Left hindlimb (tissue), 1 donor: ENCODE measurements at regions not wholly inside any gene's neighbourhood (a gene's known extent, or its start where the extent isn't known, plus 50 kb on each side); places are given as distances from the start of the nearest gene placed in this dataset.

ENCODE experiments used
- DNase-seq: peaks from one replicate; pipeline ENCODE4 v3.0.0-alpha.2; 2018

- no peak for DNase-seq
Measured at GRCh38 chr5:155929112-155929511, 397.9 kb upstream of the SGCD start.

- no peak for DNase-seq
Measured at GRCh38 chr5:155934964-155935363, 392.0 kb upstream of the SGCD start.

GRCh38 chr5:155935723-155936122 lies 391.2 kb upstream of the SGCD start:
- no peak for DNase-seq

GRCh38 chr5:155936520-155937406 lies 390.2 kb upstream of the SGCD start:
- DNase-seq = peak; percentile 29

- no peak for DNase-seq
Measured at GRCh38 chr5:155938051-155938450, 388.9 kb upstream of the SGCD start.

GRCh38 chr5:155941340-155941739 lies 385.6 kb upstream of the SGCD start:
- no peak for DNase-seq

- DNase-seq = peak; percentile 63
Measured at GRCh38 chr5:155943516-155944407, 383.2 kb upstream of the SGCD start.

GRCh38 chr5:155947394-155948062 lies 379.4 kb upstream of the SGCD start:
- DNase-seq = no peak

GRCh38 chr5:155948576-155948975 lies 378.4 kb upstream of the SGCD start:
- no peak for DNase-seq

- DNase-seq = no peak
Measured at GRCh38 chr5:155952486-155953089, 374.4 kb upstream of the SGCD start.

GRCh38 chr5:155953335-155953734 lies 373.6 kb upstream of the SGCD start:
- DNase-seq = no peak

GRCh38 chr5:155954701-155955445 lies 372.1 kb upstream of the SGCD start:
- DNase-seq = peak; percentile 44

- no peak for DNase-seq
Measured at GRCh38 chr5:155957884-155958283, 369.1 kb upstream of the SGCD start.

- DNase-seq = no peak
Measured at GRCh38 chr5:155959082-155959481, 367.9 kb upstream of the SGCD start.

GRCh38 chr5:155960177-155960576 lies 366.8 kb upstream of the SGCD start:
- no peak for DNase-seq

GRCh38 chr5:155969537-155969936 lies 357.4 kb upstream of the SGCD start:
- DNase-seq = no peak

- DNase-seq = no peak
Measured at GRCh38 chr5:155974369-155974768, 352.6 kb upstream of the SGCD start.

GRCh38 chr5:155978850-155979249 lies 348.1 kb upstream of the SGCD start:
- DNase-seq = no peak

- DNase-seq = no peak
Measured at GRCh38 chr5:155982354-155982753, 344.6 kb upstream of the SGCD start.

GRCh38 chr5:155983954-155984353 lies 343.0 kb upstream of the SGCD start:
- no peak for DNase-seq

GRCh38 chr5:155987265-155987810 lies 339.6 kb upstream of the SGCD start:
- DNase-seq = no peak

- DNase-seq = no peak
Measured at GRCh38 chr5:155989879-155990278, 337.1 kb upstream of the SGCD start.
